H1 (cell line): ENCODE measurements at regions not wholly inside any gene's neighbourhood (a gene's known extent, or its start where the extent isn't known, plus 50 kb on each side); places are given as distances from the start of the nearest gene placed in this dataset.

Source experiments
- CTCF ChIA-PET: fragments of 300-600 bp; sonication (Branson Sonifier 250); formaldehyde crosslinking; loops from one replicate; lab custom pipeline; 2021; ENCODE audit not compliant: partially characterized antibody; lab: Charles Lee
- POLR2A ChIA-PET: fragments of 300-600 bp; sonication (Branson Sonifier 250); formaldehyde crosslinking; loops from one replicate; lab custom pipeline; 2021; ENCODE audit warnings: inconsistent platforms; ENCODE audit not compliant: partially characterized antibody; lab: Charles Lee
- DNase-seq, 2 experiments: peaks; one replicate each; pipeline versions ENCODE4 v3.0.0 to v3.0.0-alpha.2; 2010 to 2022; ENCODE audit warnings: low spot score in 2 of 2, low read depth in 1 of 2, mixed read lengths in 1 of 2
- FAIRE-seq: peaks from 2 replicates; lab custom pipeline; 2011; peaks lifted over from hg19 to GRCh38; lab: Jason Lieb, UNC
- H2AFZ ChIP-seq: 2 replicates; pipeline ENCODE4 v1.8.1; 2012; ENCODE audit warnings: low read length, inconsistent platforms
- H2AK5ac ChIP-seq: 2 replicates; pipeline ENCODE4 v1.6.1; 2013; ENCODE audit warnings: low read depth, low read length
- H2BK120ac ChIP-seq: replicated peaks from 2 replicates; pipeline ENCODE3; 2013; ENCODE audit warnings: low read depth, low read length, inconsistent platforms
- H2BK12ac ChIP-seq: 2 replicates; pipeline ENCODE4 v1.6.1; 2013; ENCODE audit warnings: low read depth, low read length
- H2BK15ac ChIP-seq: 2 replicates; pipeline ENCODE4 v1.6.1; 2013; ENCODE audit warnings: low read length
- H2BK20ac ChIP-seq: 2 replicates; pipeline ENCODE4 v1.6.1; 2013; ENCODE audit warnings: low read length
- H2BK5ac ChIP-seq: 2 replicates; pipeline ENCODE4 v1.6.1; 2013; ENCODE audit warnings: low read depth, low read length
- H3K14ac ChIP-seq: 2 replicates; pipeline ENCODE4 v1.6.1; 2013; ENCODE audit warnings: inconsistent platforms; ENCODE audit not compliant: insufficient read length
- H3K18ac ChIP-seq: 2 replicates; pipeline ENCODE4 v1.6.1; 2013; ENCODE audit warnings: low read length; ENCODE audit errors: extremely low read depth
- H3K23ac ChIP-seq: 2 replicates; pipeline ENCODE4 v1.6.1; 2013; ENCODE audit warnings: inconsistent platforms; ENCODE audit not compliant: insufficient read length
- H3K23me2 ChIP-seq: 2 replicates; pipeline ENCODE4 v1.6.1; 2013; ENCODE audit warnings: low read depth, low read length
- H3K27ac ChIP-seq: 2 replicates; pipeline ENCODE4 v1.6.1; 2011; ENCODE audit warnings: low read depth, low read length, inconsistent platforms
- H3K27me3 ChIP-seq, 4 experiments: replicated peaks in 1 of 4; 1 replicate in 1 of 4; 2 replicates in 3 of 4; pipeline versions ENCODE4 v1.6.1 to v1.8.1; 2011 to 2013; ENCODE audit warnings: low read length in 3 of 4, mild to moderate bottlenecking in 3 of 4, inconsistent platforms in 2 of 4, mixed read lengths in 2 of 4, moderate library complexity in 1 of 4; ENCODE audit not compliant: control insufficient read depth in 3 of 4, insufficient read depth in 3 of 4; ENCODE audit errors: extremely low read depth in 1 of 4
- H3K36me3 ChIP-seq, 4 experiments: 2 replicates each; pipeline versions ENCODE4 v1.6.1 to v1.8.1; 2011 to 2013; ENCODE audit warnings: mild to moderate bottlenecking in 4 of 4, low read length in 3 of 4, moderate library complexity in 2 of 4, control low read depth in 1 of 4, inconsistent platforms in 1 of 4; ENCODE audit not compliant: insufficient read depth in 4 of 4, control insufficient read depth in 2 of 4
- H3K4ac ChIP-seq: replicated peaks from 2 replicates; pipeline ENCODE3; 2013; ENCODE audit warnings: low read length, low read depth, mixed read lengths, inconsistent platforms; ENCODE audit not compliant: insufficient read length
- H3K4me1 ChIP-seq, 4 experiments: replicated peaks in 1 of 4; 1 replicate in 1 of 4; 2 replicates in 3 of 4; pipeline versions ENCODE4 v1.6.1 to v1.8.1; 2011 to 2013; ENCODE audit warnings: low read length in 3 of 4, inconsistent platforms in 2 of 4, mixed read lengths in 1 of 4; ENCODE audit not compliant: insufficient read depth in 4 of 4, control insufficient read depth in 3 of 4
- H3K4me2 ChIP-seq, 2 experiments: 2 replicates each; pipeline versions ENCODE4 v1.6.1 to v1.8.1; 2011 to 2013; ENCODE audit warnings: low read depth in 2 of 2, low read length in 2 of 2, control low read depth in 1 of 2, inconsistent platforms in 1 of 2, mild to moderate bottlenecking in 1 of 2; ENCODE audit not compliant: insufficient read depth in 1 of 2
- H3K4me3 ChIP-seq, 4 experiments: fragments of 200-600, 300-600 bp in 1 of 4; sonication (generic), shearing (Covaris generic), sonication (Bioruptor Twin) in 1 of 4; 2 replicates each; pipeline versions ENCODE4 v1.5.1 to v1.8.1; 2011 to 2016; ENCODE audit warnings: low read length in 4 of 4, low read depth in 3 of 4, control low read depth in 2 of 4, inconsistent platforms in 2 of 4, mild to moderate bottlenecking in 2 of 4, mixed read lengths in 1 of 4, moderate library complexity in 1 of 4; ENCODE audit not compliant: insufficient read depth in 2 of 4; ENCODE audit errors: extremely low read depth in 1 of 4
- H3K56ac ChIP-seq: replicated peaks from 2 replicates; pipeline ENCODE3; 2013; ENCODE audit warnings: low read depth, mild to moderate bottlenecking, mixed read lengths, low read length, inconsistent platforms; ENCODE audit not compliant: insufficient read length
- H3K79me1 ChIP-seq: 2 replicates; pipeline ENCODE4 v1.6.1; 2013; ENCODE audit warnings: low read depth, low read length, control low read depth
- H3K79me2 ChIP-seq, 2 experiments: 2 replicates each; pipeline versions ENCODE4 v1.6.1 to v1.8.1; 2012 to 2013; ENCODE audit warnings: low read length in 2 of 2, mild to moderate bottlenecking in 2 of 2, inconsistent platforms in 1 of 2; ENCODE audit not compliant: insufficient read depth in 2 of 2, control insufficient read depth in 1 of 2
- H3K9ac ChIP-seq, 4 experiments: replicated peaks in 1 of 4; 1 replicate in 1 of 4; 2 replicates in 3 of 4; pipeline versions ENCODE4 v1.6.1 to v1.8.1; 2011 to 2013; ENCODE audit warnings: low read depth in 3 of 4, low read length in 3 of 4, control low read depth in 2 of 4, mild to moderate bottlenecking in 2 of 4, moderate library complexity in 2 of 4, inconsistent platforms in 1 of 4; ENCODE audit errors: extremely low read depth in 1 of 4
- H3K9me3 ChIP-seq, 2 experiments: 2 replicates each; pipeline versions ENCODE4 v1.6.1 to v1.8.1; 2012 to 2013; ENCODE audit warnings: mild to moderate bottlenecking in 2 of 2, moderate library complexity in 2 of 2, control low read depth in 1 of 2, inconsistent platforms in 1 of 2, low read depth in 1 of 2, low read length in 1 of 2, mixed read lengths in 1 of 2; ENCODE audit not compliant: insufficient read depth in 2 of 2
- H4K20me1 ChIP-seq, 2 experiments: replicated peaks in 1 of 2; 2 replicates each; pipeline versions ENCODE3 to v1.8.1; 2011 to 2013; ENCODE audit warnings: inconsistent platforms in 2 of 2, low read length in 2 of 2, mild to moderate bottlenecking in 1 of 2; ENCODE audit not compliant: insufficient read depth in 2 of 2, control insufficient read depth in 1 of 2
- H4K5ac ChIP-seq: 2 replicates; pipeline ENCODE4 v1.6.1; 2013; ENCODE audit warnings: low read length, low read depth, mixed read lengths, inconsistent platforms; ENCODE audit not compliant: insufficient read length
- H4K8ac ChIP-seq: 2 replicates; pipeline ENCODE4 v1.8.0; 2013; ENCODE audit warnings: mild to moderate bottlenecking, moderate library complexity, low read length, inconsistent platforms; ENCODE audit not compliant: insufficient read depth; ENCODE audit errors: extremely low read depth
- H4K91ac ChIP-seq: replicated peaks from 2 replicates; pipeline ENCODE3; 2013; ENCODE audit warnings: low read length, mixed read lengths, inconsistent platforms; ENCODE audit not compliant: insufficient read length
- ASH2L ChIP-seq: fragments of 200-600, 300-600 bp; sonication (generic); IDR thresholded peaks from one replicate; pipeline ENCODE4 v1.7.1; 2017; ENCODE audit warnings: low read length
- CEBPB ChIP-seq: IDR thresholded peaks from 2 replicates; pipeline ENCODE4 v1.6.1; 2012; ENCODE audit warnings: low read depth, low read length
- NRF1 ChIP-seq: IDR thresholded peaks from 2 replicates; pipeline ENCODE4 v1.6.1; 2011; ENCODE audit warnings: mild to moderate bottlenecking, low read depth, low read length, improper control_type of control experiment
- WGBS, 2 experiments: shearing (Covaris generic) in 1 of 2; methylation state at CpG; one replicate each; pipeline versions ENCODE4 v1.1.6 to v1.1.7; 2013 to 2015; ENCODE audit warnings: low lambda C conversion rate in 2 of 2, mixed read lengths in 2 of 2, inconsistent platforms in 1 of 2, low coverage in 1 of 2, missing lambda C conversion rate in 1 of 2; ENCODE audit not compliant: insufficient replicate concordance in 2 of 2, insufficient coverage in 1 of 2, insufficient read length in 1 of 2; ENCODE audit errors: extremely low coverage in 1 of 2, missing lambda C conversion rate in 1 of 2; 5-methylcytosine and 5-hydroxymethylcytosine counted together

GRCh38 chr2:188785061-188785460 is 189.1 kb upstream of the COL3A1 start:
- no peak overlapping the region for H3K56ac ChIP-seq
- no peak overlapping the region for H2AK5ac ChIP-seq
- H2BK120ac ChIP-seq: no peak overlapping the region
- no peak overlapping the region for H2BK20ac ChIP-seq
- no peaks in the 10 kb centered on the region for H3K79me2 ChIP-seq
- H2BK12ac ChIP-seq: no peak overlapping the region
- H3K79me1 ChIP-seq: no peaks in the 10 kb centered on the region
- H3K4me2 ChIP-seq: no peak overlapping the region
- H3K4me1 ChIP-seq: no peaks in the 10 kb centered on the region
- ChIA-PET CTCF (no interaction called here), POLR2A (no interaction called here)
- 81% methylated on average over 2 of the region's 2 CpGs; no CpG with 5 or more reads in 1 of the 2 experiments for WGBS, 2 experiments
- H3K23me2 ChIP-seq: no peaks in the 10 kb centered on the region
- FAIRE-seq (no peak), DNase-seq (no peak)
- no peak overlapping the region for H4K8ac ChIP-seq
- H3K18ac ChIP-seq: no peak overlapping the region
- H2BK15ac ChIP-seq: no peak overlapping the region
- TF ChIP-seq ASH2L: no peak
- no peak for TF ChIP-seq CEBPB
- no peak for TF ChIP-seq NRF1
- no peak overlapping the region for H3K4ac ChIP-seq
- no peak overlapping the region for H3K9ac ChIP-seq
- no peak overlapping the region for H2BK5ac ChIP-seq
- no peak overlapping the region for H3K4me3 ChIP-seq
- no peak overlapping the region for H4K5ac ChIP-seq
- H3K27me3 ChIP-seq: no peaks in the 10 kb centered on the region
- H3K36me3 ChIP-seq: no peaks in the 10 kb centered on the region
- no peak overlapping the region for H3K23ac ChIP-seq
- no peak overlapping the region for H4K91ac ChIP-seq
- no peaks in the 10 kb centered on the region for H3K9me3 ChIP-seq
- no peak overlapping the region for H3K14ac ChIP-seq
- no peak overlapping the region for H3K27ac ChIP-seq
- no peak overlapping the region for H2AFZ ChIP-seq
- H4K20me1 ChIP-seq: no peaks in the 10 kb centered on the region
